Vagina (tissue), 2 donors: ENCODE measurements at regions not wholly inside any gene's neighbourhood (a gene's known extent, or its start where the extent isn't known, plus 50 kb on each side); places are given as distances from the start of the nearest gene placed in this dataset.

ENCODE experiments used
- POLR2A ChIP-seq, 2 donors: fragments of 450-650 bp; IDR thresholded peaks; one replicate each; pipeline ENCODE4 v1.6.1; 2017; ENCODE audit warnings: antibody characterized with exemption in 2 of 2, mild to moderate bottlenecking in 2 of 2, moderate library complexity in 2 of 2
- POLR2AphosphoS5 ChIP-seq, 2 donors: sonication (generic); formaldehyde crosslinking; IDR thresholded peaks; one replicate each; pipeline ENCODE4 v1.9.0; 2017; ENCODE audit warnings: antibody characterized with exemption in 2 of 2, mild to moderate bottlenecking in 2 of 2, low read depth in 1 of 2; ENCODE audit not compliant: insufficient read depth in 1 of 2
- TF ChIP-seq, protein P1 (sequence below), 3 experiments: fragments of 450-650 bp in 2 of 3; fragments of 200-600 bp in 1 of 3; sonication (generic) in 1 of 3; IDR thresholded peaks; one replicate each; pipeline ENCODE4 v1.5.1; 2017 to 2019; ENCODE audit warnings: antibody characterized with exemption in 3 of 3, mild to moderate bottlenecking in 2 of 3, moderate library complexity in 2 of 3

DNA sequence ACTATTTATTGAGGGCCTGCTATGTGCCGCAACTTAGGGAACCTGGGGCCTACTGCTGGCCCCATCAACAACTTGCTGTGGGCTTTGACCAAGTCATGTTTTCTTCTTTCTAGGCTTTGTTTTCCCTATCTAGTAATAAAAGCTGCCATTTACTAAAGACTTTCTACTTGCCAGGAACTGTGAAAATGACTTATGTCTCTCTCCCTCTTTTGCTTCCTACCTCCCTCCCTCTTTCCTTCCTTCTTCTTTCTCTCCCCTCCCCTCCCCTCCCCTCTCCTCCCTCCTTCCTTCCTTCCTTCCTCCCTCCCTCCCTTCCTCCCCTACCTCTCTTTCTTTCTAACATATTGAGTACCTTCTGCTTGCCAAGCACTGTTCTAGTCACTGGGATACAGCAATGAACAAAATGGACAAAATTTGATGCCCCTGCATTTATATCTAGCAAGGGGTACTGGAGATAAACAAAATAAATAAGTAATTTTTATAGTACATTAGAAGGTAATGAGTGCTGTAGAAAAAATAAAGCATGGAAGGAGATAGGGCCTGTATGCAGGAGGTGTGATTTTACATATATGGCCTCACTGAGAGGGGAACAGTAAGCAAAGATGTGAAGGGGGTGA is 170.3 kb upstream of the USP24 start:
- TF ChIP-seq, protein P1, sequence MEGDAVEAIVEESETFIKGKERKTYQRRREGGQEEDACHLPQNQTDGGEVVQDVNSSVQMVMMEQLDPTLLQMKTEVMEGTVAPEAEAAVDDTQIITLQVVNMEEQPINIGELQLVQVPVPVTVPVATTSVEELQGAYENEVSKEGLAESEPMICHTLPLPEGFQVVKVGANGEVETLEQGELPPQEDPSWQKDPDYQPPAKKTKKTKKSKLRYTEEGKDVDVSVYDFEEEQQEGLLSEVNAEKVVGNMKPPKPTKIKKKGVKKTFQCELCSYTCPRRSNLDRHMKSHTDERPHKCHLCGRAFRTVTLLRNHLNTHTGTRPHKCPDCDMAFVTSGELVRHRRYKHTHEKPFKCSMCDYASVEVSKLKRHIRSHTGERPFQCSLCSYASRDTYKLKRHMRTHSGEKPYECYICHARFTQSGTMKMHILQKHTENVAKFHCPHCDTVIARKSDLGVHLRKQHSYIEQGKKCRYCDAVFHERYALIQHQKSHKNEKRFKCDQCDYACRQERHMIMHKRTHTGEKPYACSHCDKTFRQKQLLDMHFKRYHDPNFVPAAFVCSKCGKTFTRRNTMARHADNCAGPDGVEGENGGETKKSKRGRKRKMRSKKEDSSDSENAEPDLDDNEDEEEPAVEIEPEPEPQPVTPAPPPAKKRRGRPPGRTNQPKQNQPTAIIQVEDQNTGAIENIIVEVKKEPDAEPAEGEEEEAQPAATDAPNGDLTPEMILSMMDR (IDR thresholded peaks at IDR 0.05) = no peak
- TF ChIP-seq POLR2A (IDR thresholded peaks at IDR 0.05) = no peak
- no peak for TF ChIP-seq POLR2AphosphoS5 (IDR thresholded peaks at IDR 0.05; ENCODE audit: insufficient read depth in 1 of 2, low read depth in 1 of 2)
